Neural cell (in vitro differentiated cells): ENCODE measurements at regions not wholly inside any gene's neighbourhood (a gene's known extent, or its start where the extent isn't known, plus 50 kb on each side); places are given as distances from the start of the nearest gene placed in this dataset.

Experiments
- H2AFZ ChIP-seq: fragments of 200-600, 300-800 bp; sonication (generic), shearing (Covaris generic); 2 replicates; pipeline ENCODE4 v1.6.0; 2014; ENCODE audit warnings: low read depth, mild to moderate bottlenecking, antibody characterized with exemption, low read length, moderate library complexity
- H3F3A ChIP-seq: fragments of 200-600 bp; shearing (Covaris generic); 2 replicates; pipeline ENCODE4 v1.6.1; 2016; ENCODE audit warnings: mild to moderate bottlenecking, moderate library complexity, mixed read lengths, antibody characterized with exemption, low read length; ENCODE audit not compliant: insufficient read depth, poor library complexity, severe bottlenecking
- H3K27ac ChIP-seq: fragments of 200-600, 300-800 bp; sonication (generic), shearing (Covaris generic); 2 replicates; pipeline ENCODE4 v1.5.1; 2014; ENCODE audit warnings: mild to moderate bottlenecking, low read length, moderate library complexity
- H3K27me3 ChIP-seq: fragments of 300-800, 200-600 bp; sonication (generic), shearing (Covaris generic); 2 replicates; pipeline ENCODE4 v1.6.0; 2014; ENCODE audit warnings: mild to moderate bottlenecking, low read depth, low read length, moderate library complexity; ENCODE audit not compliant: insufficient read depth
- H3K36me3 ChIP-seq: fragments of 300-800, 200-600 bp; sonication (generic), shearing (Covaris generic); 2 replicates; pipeline ENCODE4 v1.5.1; 2014; ENCODE audit warnings: mild to moderate bottlenecking, antibody characterized with exemption, low read length, moderate library complexity; ENCODE audit not compliant: insufficient read depth
- H3K4me2 ChIP-seq: fragments of 300-800, 200-600 bp; sonication (generic), shearing (Covaris generic); 2 replicates; pipeline ENCODE4 v1.6.0; 2014; ENCODE audit warnings: mild to moderate bottlenecking, low read length
- H3K4me3 ChIP-seq: fragments of 300-800, 200-600 bp; sonication (generic), shearing (Covaris generic); 2 replicates; pipeline ENCODE4 v1.5.1; 2014; ENCODE audit warnings: mild to moderate bottlenecking, low read length, moderate library complexity
- H3K79me2 ChIP-seq: fragments of 200-600 bp; shearing (Covaris generic); replicated peaks from 2 replicates; pipeline ENCODE4 v1.6.0; 2014; ENCODE audit warnings: mild to moderate bottlenecking, low read length, moderate library complexity; ENCODE audit not compliant: insufficient read depth
- H3K9ac ChIP-seq: fragments of 300-800, 200-600 bp; sonication (generic), shearing (Covaris generic); 2 replicates; pipeline ENCODE4 v1.6.1; 2016; ENCODE audit warnings: mild to moderate bottlenecking, low read length, mixed read lengths
- H3K9me2 ChIP-seq: fragments of 200-600 bp; shearing (Covaris generic); 2 replicates; pipeline ENCODE4 v1.6.1; 2016; ENCODE audit warnings: mild to moderate bottlenecking, low read length, mixed read lengths; ENCODE audit not compliant: insufficient read depth
- H3K9me3 ChIP-seq: fragments of 200-600, 300-800 bp; sonication (generic), shearing (Covaris generic); 2 replicates; pipeline ENCODE4 v1.6.1; 2016; ENCODE audit warnings: mild to moderate bottlenecking, mixed run types, low read length, moderate library complexity, mixed read lengths
- H4K20me1 ChIP-seq: fragments of 200-600 bp; shearing (Covaris generic); 2 replicates; pipeline ENCODE4 v1.6.1; 2016; ENCODE audit warnings: mild to moderate bottlenecking, mixed run types; ENCODE audit not compliant: insufficient read depth
- CTCF ChIP-seq: fragments of 450-650 bp; IDR thresholded peaks from 2 replicates; pipeline ENCODE4 v1.5.1; 2014; ENCODE audit warnings: antibody characterized with exemption, mild to moderate bottlenecking, moderate library complexity; ENCODE audit not compliant: poor library complexity, severe bottlenecking
- EP300 ChIP-seq: fragments of 450-650 bp; conservative IDR thresholded peaks from 2 replicates; pipeline ENCODE4 v1.6.1; 2014; ENCODE audit warnings: antibody characterized with exemption, mild to moderate bottlenecking, moderate library complexity; ENCODE audit not compliant: poor library complexity, severe bottlenecking
- EZH2 ChIP-seq: fragments of 200-600, 300-800 bp; shearing (Covaris generic), sonication (generic); IDR thresholded peaks from 2 replicates; pipeline ENCODE4 v1.6.1; 2014; ENCODE audit warnings: antibody characterized with exemption, low read length, borderline replicate concordance, mild to moderate bottlenecking; ENCODE audit not compliant: insufficient read depth, poor library complexity, severe bottlenecking
- MXI1 ChIP-seq: fragments of 450-650 bp; conservative IDR thresholded peaks from 2 replicates; pipeline ENCODE4 v1.6.1; 2014; ENCODE audit warnings: antibody characterized with exemption, mild to moderate bottlenecking; ENCODE audit not compliant: poor library complexity, severe bottlenecking
- POLR2AphosphoS5 ChIP-seq: IDR thresholded peaks from 2 replicates; pipeline ENCODE4 v1.6.1; 2012
- RAD21 ChIP-seq: fragments of 450-650 bp; conservative IDR thresholded peaks from 2 replicates; pipeline ENCODE4 v1.6.1; 2014; ENCODE audit warnings: antibody characterized with exemption, mild to moderate bottlenecking, moderate library complexity
- REST ChIP-seq: IDR thresholded peaks from 2 replicates; pipeline ENCODE4 v1.6.1; 2012; ENCODE audit warnings: borderline replicate concordance
- SMC3 ChIP-seq: fragments of 450-650 bp; conservative IDR thresholded peaks from 2 replicates; pipeline ENCODE4 v1.6.1; 2014; ENCODE audit warnings: antibody characterized with exemption, mild to moderate bottlenecking, moderate library complexity; ENCODE audit not compliant: poor library complexity
- TAF1 ChIP-seq: IDR thresholded peaks from 2 replicates; pipeline ENCODE4 v1.6.1; 2012; ENCODE audit warnings: low read depth

- H3F3A ChIP-seq, result no peaks in the 10 kb centered on the region
- no peaks in the 10 kb centered on the region for H3K36me3 ChIP-seq
- no peak overlapping the region for H3K4me2 ChIP-seq
- TF ChIP-seq EP300, result no peak
- no peak for TF ChIP-seq EZH2
- no peak for TF ChIP-seq MXI1
- no peak for TF ChIP-seq SMC3
- TF ChIP-seq TAF1, result no peak
- no peak for TF ChIP-seq CTCF
- no peak for TF ChIP-seq RAD21
- TF ChIP-seq REST, result no peak
- TF ChIP-seq POLR2AphosphoS5, result no peak
- H3K27me3 ChIP-seq, result no peaks in the 10 kb centered on the region
- no peaks in the 10 kb centered on the region for H3K79me2 ChIP-seq
- no peak overlapping the region for H3K4me3 ChIP-seq
- no peaks in the 10 kb centered on the region for H3K9me3 ChIP-seq
- H3K27ac ChIP-seq, result no peak overlapping the region
- no peak overlapping the region for H2AFZ ChIP-seq
- no peak overlapping the region for H3K9ac ChIP-seq
- H3K9me2 ChIP-seq, result no peaks in the 10 kb centered on the region
- no peaks in the 10 kb centered on the region for H4K20me1 ChIP-seq
These were observed 139.8 kb upstream of the BASP1 start for GRCh38 chr5:17077440-17078233.

GRCh38 chr5:17079562-17079961 lies 137.9 kb upstream of the BASP1 start:
- H3K27me3 ChIP-seq, result no peaks in the 10 kb centered on the region
- no peaks in the 10 kb centered on the region for H3K9me3 ChIP-seq
- no peak overlapping the region for H3K4me2 ChIP-seq
- H3K9ac ChIP-seq, result no peak overlapping the region
- no peaks in the 10 kb centered on the region for H3K79me2 ChIP-seq
- H3K27ac ChIP-seq, result no peak overlapping the region
- H2AFZ ChIP-seq, result no peak overlapping the region
- TF ChIP-seq CTCF (no peak), EZH2 (no peak), RAD21 (no peak), REST (no peak), TAF1 (no peak), EP300 (no peak), POLR2AphosphoS5 (no peak), MXI1 (no peak), SMC3 (no peak)
- no peak overlapping the region for H3K4me3 ChIP-seq
- no peaks in the 10 kb centered on the region for H3K9me2 ChIP-seq
- no peaks in the 10 kb centered on the region for H3F3A ChIP-seq
- no peaks in the 10 kb centered on the region for H4K20me1 ChIP-seq
- no peaks in the 10 kb centered on the region for H3K36me3 ChIP-seq
